ENCODE measurements at regions not wholly inside any gene's neighbourhood (a gene's known extent, or its start where the extent isn't known, plus 50 kb on each side); places are given as distances from the start of the nearest gene placed in this dataset.

DNA sequence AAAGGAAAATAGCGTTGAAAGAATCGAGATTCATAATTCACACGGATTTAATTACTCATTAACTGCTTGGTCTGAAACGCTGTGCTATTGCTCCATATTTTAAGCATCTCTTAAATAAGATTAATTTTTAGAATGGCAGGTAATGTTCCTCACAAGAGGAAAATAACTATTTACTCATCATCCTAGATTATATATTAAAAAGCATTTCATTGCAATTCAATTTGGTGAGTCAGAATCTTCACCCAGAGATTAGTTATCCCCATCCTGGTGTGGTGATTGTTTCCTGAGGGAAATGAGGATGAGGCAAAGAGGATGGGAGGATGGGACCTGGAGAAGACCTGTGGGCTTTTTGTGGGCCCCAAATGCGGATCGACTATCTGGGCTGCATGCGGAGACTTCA, 145.5 kb upstream of the MAP1B start:
- intact Hi-C loops (cut with micrococcal nuclease; ENCODE audit: unreplicated experiment), result no loop called here
- Mint-ChIP-seq H3K27me3 (ENCODE audit: unreplicated experiment) (no peaks in the 10 kb centered on the region), H3K4me1 (ENCODE audit: low read depth, unreplicated experiment) (peaks cover 8% of the 10 kb centered on the region), H3K9me3 (ENCODE audit: low read depth, unreplicated experiment) (no peaks in the 10 kb centered on the region), H3K27ac (ENCODE audit: unreplicated experiment) (no peak overlapping the region), H3K36me3 (ENCODE audit: insufficient read depth, unreplicated experiment) (no peaks in the 10 kb centered on the region), H3K4me3 (ENCODE audit: low read depth, unreplicated experiment) (no peak overlapping the region)
- no peak for DNase-seq
- CTCF ChIA-PET, result no interaction called here
- TF ChIP-seq, protein P1, sequence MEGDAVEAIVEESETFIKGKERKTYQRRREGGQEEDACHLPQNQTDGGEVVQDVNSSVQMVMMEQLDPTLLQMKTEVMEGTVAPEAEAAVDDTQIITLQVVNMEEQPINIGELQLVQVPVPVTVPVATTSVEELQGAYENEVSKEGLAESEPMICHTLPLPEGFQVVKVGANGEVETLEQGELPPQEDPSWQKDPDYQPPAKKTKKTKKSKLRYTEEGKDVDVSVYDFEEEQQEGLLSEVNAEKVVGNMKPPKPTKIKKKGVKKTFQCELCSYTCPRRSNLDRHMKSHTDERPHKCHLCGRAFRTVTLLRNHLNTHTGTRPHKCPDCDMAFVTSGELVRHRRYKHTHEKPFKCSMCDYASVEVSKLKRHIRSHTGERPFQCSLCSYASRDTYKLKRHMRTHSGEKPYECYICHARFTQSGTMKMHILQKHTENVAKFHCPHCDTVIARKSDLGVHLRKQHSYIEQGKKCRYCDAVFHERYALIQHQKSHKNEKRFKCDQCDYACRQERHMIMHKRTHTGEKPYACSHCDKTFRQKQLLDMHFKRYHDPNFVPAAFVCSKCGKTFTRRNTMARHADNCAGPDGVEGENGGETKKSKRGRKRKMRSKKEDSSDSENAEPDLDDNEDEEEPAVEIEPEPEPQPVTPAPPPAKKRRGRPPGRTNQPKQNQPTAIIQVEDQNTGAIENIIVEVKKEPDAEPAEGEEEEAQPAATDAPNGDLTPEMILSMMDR (IDR thresholded peaks at IDR 0.05; ENCODE audit: unreplicated experiment), result no peak
- BruUV-seq (replicated peaks), result no TSS peak

DNA sequence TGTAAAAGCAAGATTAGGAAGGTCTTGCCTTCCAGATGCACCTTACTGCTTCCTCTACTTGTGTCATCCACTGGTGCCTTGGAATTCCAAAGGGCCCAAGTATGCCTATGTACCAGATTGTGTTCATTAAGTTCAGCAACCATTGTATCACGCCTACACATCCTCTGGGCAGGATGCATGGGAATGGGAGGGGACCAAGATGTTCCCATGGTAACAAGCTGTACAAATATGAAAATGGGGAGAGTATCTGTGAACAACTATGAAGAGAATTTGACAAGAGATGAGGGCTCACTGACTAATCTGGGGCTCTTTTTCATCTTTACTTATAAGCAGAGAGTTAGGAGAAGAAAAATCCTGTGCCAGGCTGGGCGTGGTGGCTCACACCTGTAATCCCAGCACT, 137.8 kb upstream of the MAP1B start:
- H3K9me3 Mint-ChIP-seq (ENCODE audit: low read depth, unreplicated experiment), result no peaks in the 10 kb centered on the region
- TF ChIP-seq, protein P1 (IDR thresholded peaks at IDR 0.05; ENCODE audit: unreplicated experiment), result no peak
- peaks cover 15% of the 10 kb centered on the region for H3K4me1 Mint-ChIP-seq (ENCODE audit: low read depth, unreplicated experiment)
- BruUV-seq (replicated peaks), result no TSS peak
- no peaks in the 10 kb centered on the region for H3K27me3 Mint-ChIP-seq (ENCODE audit: unreplicated experiment)
- intact Hi-C loops (cut with micrococcal nuclease; ENCODE audit: unreplicated experiment), result no loop called here
- CTCF ChIA-PET, result no interaction called here
- no peak overlapping the region for H3K4me3 Mint-ChIP-seq (ENCODE audit: low read depth, unreplicated experiment)
- H3K27ac Mint-ChIP-seq (ENCODE audit: unreplicated experiment), result no peak overlapping the region
- no peak for DNase-seq
- no peaks in the 10 kb centered on the region for H3K36me3 Mint-ChIP-seq (ENCODE audit: insufficient read depth, unreplicated experiment)

DNA sequence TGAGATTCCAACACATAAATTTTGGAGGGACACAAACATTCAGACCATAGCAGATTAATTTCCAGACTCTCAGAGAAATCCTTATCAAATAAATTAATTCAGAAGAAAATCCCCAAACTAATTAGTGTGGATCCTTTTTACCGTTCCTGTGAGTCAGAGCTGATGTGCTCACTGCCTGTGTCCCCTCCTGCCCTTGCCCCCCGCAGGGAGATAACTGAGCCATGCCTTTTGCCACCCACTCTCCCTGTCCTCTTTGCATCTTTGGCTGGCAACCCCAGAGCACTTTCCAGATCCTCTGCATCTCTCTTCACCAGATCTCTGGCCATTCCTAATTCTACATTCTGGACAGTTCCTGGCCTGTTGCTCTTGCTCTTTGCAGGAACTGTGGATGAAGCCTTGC, 135.4 kb upstream of the MAP1B start:
- H3K27me3 Mint-ChIP-seq (ENCODE audit: unreplicated experiment), result no peaks in the 10 kb centered on the region
- no peaks in the 10 kb centered on the region for H3K36me3 Mint-ChIP-seq (ENCODE audit: insufficient read depth, unreplicated experiment)
- intact Hi-C loops (cut with micrococcal nuclease; ENCODE audit: unreplicated experiment), result no loop called here
- BruUV-seq (replicated peaks), result no TSS peak
- H3K4me1 Mint-ChIP-seq (ENCODE audit: low read depth, unreplicated experiment), result peaks cover 17% of the 10 kb centered on the region
- TF ChIP-seq, protein P1 (IDR thresholded peaks at IDR 0.05; ENCODE audit: unreplicated experiment), result no peak
- no peak for DNase-seq
- no peaks in the 10 kb centered on the region for H3K9me3 Mint-ChIP-seq (ENCODE audit: low read depth, unreplicated experiment)
- H3K4me3 Mint-ChIP-seq (ENCODE audit: low read depth, unreplicated experiment), result no peak overlapping the region
- H3K27ac Mint-ChIP-seq (ENCODE audit: unreplicated experiment), result no peak overlapping the region
- CTCF ChIA-PET, result no interaction called here

DNA sequence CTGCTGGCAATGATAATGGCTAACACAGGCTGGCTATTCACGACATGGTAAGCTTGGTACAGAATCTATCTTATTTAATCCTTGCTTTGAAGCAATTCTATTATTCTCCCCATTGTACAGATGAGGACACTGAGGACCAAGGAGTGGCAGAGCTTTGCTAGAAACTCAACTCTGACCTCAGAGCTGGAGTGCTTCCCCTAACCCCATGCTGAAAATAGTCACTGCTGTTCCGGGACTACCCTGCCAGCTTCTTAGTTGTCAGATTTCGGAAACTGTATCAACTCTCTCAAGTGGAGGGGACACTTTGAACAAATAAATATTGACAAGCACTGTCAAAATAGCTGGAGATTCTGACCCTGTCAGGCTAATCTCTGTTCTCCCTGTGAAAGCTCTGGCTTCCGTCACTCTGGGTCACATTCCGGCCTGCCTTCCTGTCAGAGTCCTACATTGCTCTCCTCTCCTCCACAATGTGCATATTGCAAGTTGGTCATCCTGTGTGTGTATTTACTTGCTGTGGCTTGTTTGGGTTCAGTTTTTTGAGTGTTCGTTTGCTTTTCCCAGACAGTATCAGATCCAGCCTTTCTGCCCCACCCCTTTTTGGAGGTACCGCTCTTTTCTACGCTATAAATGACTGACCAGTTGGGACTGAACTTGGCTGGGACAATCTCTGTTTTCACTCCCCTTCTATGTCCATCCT, 134.3 kb upstream of the MAP1B start:
- H3K27ac Mint-ChIP-seq (ENCODE audit: unreplicated experiment), result no peak overlapping the region
- H3K4me1 Mint-ChIP-seq (ENCODE audit: low read depth, unreplicated experiment), result peaks cover 17% of the 10 kb centered on the region
- CTCF ChIA-PET, result no interaction called here
- no peak overlapping the region for H3K4me3 Mint-ChIP-seq (ENCODE audit: low read depth, unreplicated experiment)
- H3K27me3 Mint-ChIP-seq (ENCODE audit: unreplicated experiment), result no peaks in the 10 kb centered on the region
- intact Hi-C loops (cut with micrococcal nuclease; ENCODE audit: unreplicated experiment), result no loop called here
- no peaks in the 10 kb centered on the region for H3K9me3 Mint-ChIP-seq (ENCODE audit: low read depth, unreplicated experiment)
- no TSS peak for BruUV-seq (replicated peaks)
- TF ChIP-seq, protein P1 (IDR thresholded peaks at IDR 0.05; ENCODE audit: unreplicated experiment), result no peak
- DNase-seq, result no peak
- no peaks in the 10 kb centered on the region for H3K36me3 Mint-ChIP-seq (ENCODE audit: insufficient read depth, unreplicated experiment)
